Stimulated activated naive CD8-positive, alpha-beta T cell treated with anti-CD3 and anti-CD28 coated beads, Interleukin-15, Interleukin-2, amounts not matched to agents 100 ng/mL and 50 ng/mL, for 24 hours (primary cell): ENCODE measurements at regions not wholly inside any gene's neighbourhood (a gene's known extent, or its start where the extent isn't known, plus 50 kb on each side); places are given as distances from the start of the nearest gene placed in this dataset.

Experiments used
- H3K27ac Mint-ChIP-seq: one replicate; pipeline ENCODE4 v1.8.0; 2021; ENCODE audit warnings: mild to moderate bottlenecking, mixed read lengths
- H3K27me3 Mint-ChIP-seq: one replicate; pipeline ENCODE4 v1.8.0; 2021; ENCODE audit warnings: mixed read lengths
- H3K36me3 Mint-ChIP-seq: one replicate; pipeline ENCODE4 v1.8.0; 2021; ENCODE audit warnings: low read depth, mixed read lengths
- H3K4me1 Mint-ChIP-seq: one replicate; pipeline ENCODE4 v1.8.0; 2021; ENCODE audit warnings: low read depth, mixed read lengths
- H3K4me3 Mint-ChIP-seq: one replicate; pipeline ENCODE4 v1.8.0; 2021; ENCODE audit warnings: mild to moderate bottlenecking, mixed read lengths
- H3K9me3 Mint-ChIP-seq: one replicate; pipeline ENCODE4 v1.8.0; 2021; ENCODE audit warnings: mixed read lengths

GRCh38 chr4:15130441-15130840, 128.2 kb downstream of the CPEB2 start:
- H3K4me3 Mint-ChIP-seq, result no peak overlapping the region
- peaks cover 3% of the 10 kb centered on the region for H3K9me3 Mint-ChIP-seq
- peaks cover 29% of the 10 kb centered on the region for H3K27me3 Mint-ChIP-seq
- no peaks in the 10 kb centered on the region for H3K36me3 Mint-ChIP-seq
- H3K4me1 Mint-ChIP-seq, result no peaks in the 10 kb centered on the region
- no peak overlapping the region for H3K27ac Mint-ChIP-seq

- H3K27me3 Mint-ChIP-seq, result peaks cover 27% of the 10 kb centered on the region
- H3K4me3 Mint-ChIP-seq, result no peak overlapping the region
- no peak overlapping the region for H3K27ac Mint-ChIP-seq
- peaks cover 7% of the 10 kb centered on the region for H3K9me3 Mint-ChIP-seq
- H3K4me1 Mint-ChIP-seq, result no peaks in the 10 kb centered on the region
- no peaks in the 10 kb centered on the region for H3K36me3 Mint-ChIP-seq
These were observed 129.3 kb downstream of the CPEB2 start for GRCh38 chr4:15131551-15131950.

GRCh38 chr4:15132739-15133138, 130.5 kb downstream of the CPEB2 start:
- no peaks in the 10 kb centered on the region for H3K4me1 Mint-ChIP-seq
- H3K27ac Mint-ChIP-seq, result no peak overlapping the region
- H3K4me3 Mint-ChIP-seq, result no peak overlapping the region
- no peaks in the 10 kb centered on the region for H3K36me3 Mint-ChIP-seq
- peaks cover 27% of the 10 kb centered on the region for H3K27me3 Mint-ChIP-seq
- peaks cover 16% of the 10 kb centered on the region for H3K9me3 Mint-ChIP-seq

GRCh38 chr4:15139599-15139998, 137.3 kb downstream of the CPEB2 start:
- H3K27me3 Mint-ChIP-seq, result peaks cover 11% of the 10 kb centered on the region
- H3K4me3 Mint-ChIP-seq, result no peak overlapping the region
- no peaks in the 10 kb centered on the region for H3K4me1 Mint-ChIP-seq
- no peaks in the 10 kb centered on the region for H3K36me3 Mint-ChIP-seq
- peaks cover 22% of the 10 kb centered on the region for H3K9me3 Mint-ChIP-seq
- H3K27ac Mint-ChIP-seq, result no peak overlapping the region

GRCh38 chr4:15142201-15142600, 139.9 kb downstream of the CPEB2 start:
- Mint-ChIP-seq H3K27ac (no peak overlapping the region), H3K4me1 (no peaks in the 10 kb centered on the region), H3K9me3 (peaks cover 8% of the 10 kb centered on the region), H3K36me3 (no peaks in the 10 kb centered on the region), H3K27me3 (peaks cover 5% of the 10 kb centered on the region), H3K4me3 (no peak overlapping the region)

- Mint-ChIP-seq H3K4me1 (no peaks in the 10 kb centered on the region), H3K27me3 (peaks cover 3% of the 10 kb centered on the region), H3K27ac (no peak overlapping the region), H3K9me3 (no peaks in the 10 kb centered on the region), H3K4me3 (no peak overlapping the region), H3K36me3 (no peaks in the 10 kb centered on the region)
These were observed 141.3 kb downstream of the CPEB2 start for GRCh38 chr4:15143551-15143950.

- Mint-ChIP-seq H3K4me3 (no peak overlapping the region), H3K27ac (no peak overlapping the region), H3K9me3 (no peaks in the 10 kb centered on the region), H3K4me1 (no peaks in the 10 kb centered on the region), H3K27me3 (peaks cover 3% of the 10 kb centered on the region), H3K36me3 (no peaks in the 10 kb centered on the region)
These were observed 142.1 kb downstream of the CPEB2 start for GRCh38 chr4:15144249-15144966.

- H3K4me3 Mint-ChIP-seq, result no peak overlapping the region
- no peak overlapping the region for H3K27ac Mint-ChIP-seq
- H3K9me3 Mint-ChIP-seq, result no peaks in the 10 kb centered on the region
- no peaks in the 10 kb centered on the region for H3K36me3 Mint-ChIP-seq
- H3K27me3 Mint-ChIP-seq, result peaks cover 3% of the 10 kb centered on the region
- no peaks in the 10 kb centered on the region for H3K4me1 Mint-ChIP-seq
These were observed 142.7 kb downstream of the CPEB2 start for GRCh38 chr4:15144967-15145295.

- no peak overlapping the region for H3K27ac Mint-ChIP-seq
- peaks cover 3% of the 10 kb centered on the region for H3K27me3 Mint-ChIP-seq
- no peaks in the 10 kb centered on the region for H3K4me1 Mint-ChIP-seq
- H3K9me3 Mint-ChIP-seq, result no peaks in the 10 kb centered on the region
- H3K4me3 Mint-ChIP-seq, result no peak overlapping the region
- no peaks in the 10 kb centered on the region for H3K36me3 Mint-ChIP-seq
These were observed 143.4 kb downstream of the CPEB2 start for GRCh38 chr4:15145709-15146108.

GRCh38 chr4:15147714-15148113, 145.4 kb downstream of the CPEB2 start:
- H3K4me3 Mint-ChIP-seq, result no peak overlapping the region
- no peaks in the 10 kb centered on the region for H3K36me3 Mint-ChIP-seq
- H3K27ac Mint-ChIP-seq, result no peak overlapping the region
- H3K4me1 Mint-ChIP-seq, result no peaks in the 10 kb centered on the region
- H3K9me3 Mint-ChIP-seq, result no peaks in the 10 kb centered on the region
- H3K27me3 Mint-ChIP-seq, result peaks cover 3% of the 10 kb centered on the region

- H3K9me3 Mint-ChIP-seq, result no peaks in the 10 kb centered on the region
- no peak overlapping the region for H3K27ac Mint-ChIP-seq
- H3K4me1 Mint-ChIP-seq, result no peaks in the 10 kb centered on the region
- no peaks in the 10 kb centered on the region for H3K36me3 Mint-ChIP-seq
- peaks cover 3% of the 10 kb centered on the region for H3K27me3 Mint-ChIP-seq
- H3K4me3 Mint-ChIP-seq, result no peak overlapping the region
These were observed 145.9 kb downstream of the CPEB2 start for GRCh38 chr4:15148199-15148598.

GRCh38 chr4:15148691-15149090, 146.4 kb downstream of the CPEB2 start:
- Mint-ChIP-seq H3K27ac (no peak overlapping the region), H3K4me3 (no peak overlapping the region), H3K36me3 (no peaks in the 10 kb centered on the region), H3K9me3 (no peaks in the 10 kb centered on the region), H3K4me1 (no peaks in the 10 kb centered on the region), H3K27me3 (peaks cover 3% of the 10 kb centered on the region)

GRCh38 chr4:15149234-15149838, 147.1 kb downstream of the CPEB2 start:
- H3K36me3 Mint-ChIP-seq, result no peaks in the 10 kb centered on the region
- H3K27me3 Mint-ChIP-seq, result peaks cover 3% of the 10 kb centered on the region
- H3K4me1 Mint-ChIP-seq, result no peaks in the 10 kb centered on the region
- H3K4me3 Mint-ChIP-seq, result no peak overlapping the region
- H3K9me3 Mint-ChIP-seq, result no peaks in the 10 kb centered on the region
- H3K27ac Mint-ChIP-seq, result no peak overlapping the region

GRCh38 chr4:15149839-15150592, 147.7 kb downstream of the CPEB2 start:
- no peaks in the 10 kb centered on the region for H3K4me1 Mint-ChIP-seq
- no peak overlapping the region for H3K27ac Mint-ChIP-seq
- H3K4me3 Mint-ChIP-seq, result no peak overlapping the region
- H3K27me3 Mint-ChIP-seq, result peaks cover 3% of the 10 kb centered on the region
- no peaks in the 10 kb centered on the region for H3K9me3 Mint-ChIP-seq
- H3K36me3 Mint-ChIP-seq, result no peaks in the 10 kb centered on the region

GRCh38 chr4:15150631-15151030, 148.3 kb downstream of the CPEB2 start:
- no peak overlapping the region for H3K4me3 Mint-ChIP-seq
- H3K4me1 Mint-ChIP-seq, result no peaks in the 10 kb centered on the region
- no peaks in the 10 kb centered on the region for H3K9me3 Mint-ChIP-seq
- H3K27me3 Mint-ChIP-seq, result peaks cover 8% of the 10 kb centered on the region
- no peak overlapping the region for H3K27ac Mint-ChIP-seq
- H3K36me3 Mint-ChIP-seq, result no peaks in the 10 kb centered on the region
